PC-9 (cell line): ENCODE measurements at regions not wholly inside any gene's neighbourhood (a gene's known extent, or its start where the extent isn't known, plus 50 kb on each side); places are given as distances from the start of the nearest gene placed in this dataset.

Source experiments
- BruUV-seq: library from RNA; stranded (reverse); fragments of 400-500 nt; replicated peaks from 2 replicates; lab custom pipeline; 2021; lab: Mats Ljungman, UMichigan
- CTCF ChIA-PET: fragments of 300-600 bp; sonication (Branson Sonifier 250); formaldehyde crosslinking; loops from one replicate; lab custom pipeline; 2022; ENCODE audit warnings: antibody characterized with exemption; lab: Charles Lee
- POLR2A ChIA-PET: fragments of 300-600 bp; sonication (Branson Sonifier 250); formaldehyde crosslinking; loops from one replicate; lab custom pipeline; 2022; ENCODE audit warnings: antibody characterized with exemption; ENCODE audit not compliant: unreplicated experiment; lab: Charles Lee
- DNase-seq, 2 experiments: peaks; one replicate each; pipeline versions ENCODE4 v3.0.0 to v3.0.0-alpha.2; 2015 to 2022; ENCODE audit warnings: mixed read lengths in 1 of 2
- H2AFZ ChIP-seq: fragments of 200-600 bp; sonication (generic); 2 replicates; pipeline ENCODE4 v1.8.1; 2017; ENCODE audit warnings: antibody characterized with exemption
- H3F3A ChIP-seq: fragments of 200-600 bp; sonication (generic); 2 replicates; pipeline ENCODE4 v1.8.1; 2017; ENCODE audit warnings: antibody characterized with exemption, mild to moderate bottlenecking, low read depth; ENCODE audit not compliant: insufficient read depth
- H3K27ac ChIP-seq: fragments of 200-600 bp; sonication (generic); 2 replicates; pipeline ENCODE4 v1.6.1; 2016; ENCODE audit warnings: mixed run types
- H3K27me3 ChIP-seq: fragments of 200-600 bp; sonication (generic); 2 replicates; pipeline ENCODE4 v1.6.1; 2016; ENCODE audit warnings: low read depth, mixed run types; ENCODE audit not compliant: insufficient read depth
- H3K36me3 ChIP-seq: fragments of 200-600 bp; sonication (generic); 2 replicates; pipeline ENCODE4 v1.6.1; 2016; ENCODE audit warnings: low read depth, mixed run types
- H3K4me1 ChIP-seq: fragments of 200-600 bp; sonication (generic); replicated peaks from 2 replicates; pipeline ENCODE4 v1.6.1; 2016; ENCODE audit warnings: mixed run types; ENCODE audit not compliant: insufficient read depth
- H3K4me2 ChIP-seq: fragments of 200-600 bp; sonication (generic); 2 replicates; pipeline ENCODE4 v1.6.1; 2017; ENCODE audit warnings: mixed run types
- H3K4me3 ChIP-seq: fragments of 200-600 bp; sonication (generic); 2 replicates; pipeline ENCODE4 v1.6.1; 2016; ENCODE audit warnings: mixed run types
- H3K79me2 ChIP-seq: fragments of 200-600 bp; sonication (generic); 2 replicates; pipeline ENCODE4 v1.6.1; 2017; ENCODE audit warnings: low read depth, mixed run types
- H3K9me2 ChIP-seq: fragments of 200-600 bp; sonication (generic); 2 replicates; pipeline ENCODE4 v1.8.1; 2017; ENCODE audit warnings: mild to moderate bottlenecking; ENCODE audit not compliant: insufficient read depth
- H3K9me3 ChIP-seq: fragments of 200-600 bp; sonication (generic); 2 replicates; pipeline ENCODE4 v1.8.1; 2016; ENCODE audit warnings: low read depth; ENCODE audit not compliant: insufficient read depth
- H4K20me1 ChIP-seq: fragments of 200-600 bp; sonication (generic); 2 replicates; pipeline ENCODE4 v1.8.1; 2017; ENCODE audit not compliant: insufficient read depth
- EZH2 ChIP-seq: fragments of 200-600 bp; sonication (generic); IDR thresholded peaks from 2 replicates; pipeline ENCODE4 v1.8.0; 2017; ENCODE audit warnings: antibody characterized with exemption, low read depth
- intact Hi-C: fragments of 100-400 bp; cut with micrococcal nuclease; formaldehyde crosslinking; loops from one replicate; pipeline ENCODE4 v1.10.0; 2022; ENCODE audit not compliant: unreplicated experiment
- TF ChIP-seq, protein P1 (sequence below): fragments of 200-600 bp; sonication (generic); conservative IDR thresholded peaks from 2 replicates; pipeline ENCODE4 v1.6.1; 2017; ENCODE audit warnings: mixed run types, antibody characterized with exemption, mild to moderate bottlenecking, moderate library complexity

DNA sequence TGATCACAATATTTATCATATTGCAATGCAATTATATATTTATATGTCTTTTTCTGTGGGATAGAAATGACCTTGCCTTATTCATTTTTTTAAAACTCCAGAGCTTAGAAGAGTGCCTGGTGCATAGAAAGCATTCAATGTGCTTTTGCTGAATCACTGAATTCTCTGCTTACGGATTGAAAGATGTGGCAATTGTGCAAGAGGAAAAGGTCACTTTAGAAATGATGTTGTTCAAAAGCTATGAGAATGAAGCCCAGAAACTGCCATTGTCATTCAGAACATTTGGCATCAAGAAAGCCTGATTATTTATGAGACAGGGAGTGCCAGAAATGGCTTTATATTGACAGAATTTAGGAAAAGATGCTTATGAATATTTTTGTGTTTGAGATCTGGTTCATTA, 678.6 kb upstream of the CDH2 start:
- H3F3A ChIP-seq: no peaks in the 10 kb centered on the region
- no peak for TF ChIP-seq EZH2
- TF ChIP-seq, protein P1, sequence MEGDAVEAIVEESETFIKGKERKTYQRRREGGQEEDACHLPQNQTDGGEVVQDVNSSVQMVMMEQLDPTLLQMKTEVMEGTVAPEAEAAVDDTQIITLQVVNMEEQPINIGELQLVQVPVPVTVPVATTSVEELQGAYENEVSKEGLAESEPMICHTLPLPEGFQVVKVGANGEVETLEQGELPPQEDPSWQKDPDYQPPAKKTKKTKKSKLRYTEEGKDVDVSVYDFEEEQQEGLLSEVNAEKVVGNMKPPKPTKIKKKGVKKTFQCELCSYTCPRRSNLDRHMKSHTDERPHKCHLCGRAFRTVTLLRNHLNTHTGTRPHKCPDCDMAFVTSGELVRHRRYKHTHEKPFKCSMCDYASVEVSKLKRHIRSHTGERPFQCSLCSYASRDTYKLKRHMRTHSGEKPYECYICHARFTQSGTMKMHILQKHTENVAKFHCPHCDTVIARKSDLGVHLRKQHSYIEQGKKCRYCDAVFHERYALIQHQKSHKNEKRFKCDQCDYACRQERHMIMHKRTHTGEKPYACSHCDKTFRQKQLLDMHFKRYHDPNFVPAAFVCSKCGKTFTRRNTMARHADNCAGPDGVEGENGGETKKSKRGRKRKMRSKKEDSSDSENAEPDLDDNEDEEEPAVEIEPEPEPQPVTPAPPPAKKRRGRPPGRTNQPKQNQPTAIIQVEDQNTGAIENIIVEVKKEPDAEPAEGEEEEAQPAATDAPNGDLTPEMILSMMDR: no peak
- POLR2A ChIA-PET: no interaction called here
- no peaks in the 10 kb centered on the region for H3K9me3 ChIP-seq
- no peaks in the 10 kb centered on the region for H4K20me1 ChIP-seq
- H3K27ac ChIP-seq: no peak overlapping the region
- no peak overlapping the region for H2AFZ ChIP-seq
- intact Hi-C loops: no loop called here
- CTCF ChIA-PET: no interaction called here
- H3K4me3 ChIP-seq: no peak overlapping the region
- H3K27me3 ChIP-seq: no peaks in the 10 kb centered on the region
- H3K4me2 ChIP-seq: no peak overlapping the region
- no peaks in the 10 kb centered on the region for H3K9me2 ChIP-seq
- H3K36me3 ChIP-seq: no peaks in the 10 kb centered on the region
- no TSS peak for BruUV-seq
- no peaks in the 10 kb centered on the region for H3K79me2 ChIP-seq
- DNase-seq: no peak
- H3K4me1 ChIP-seq: no peaks in the 10 kb centered on the region

DNA sequence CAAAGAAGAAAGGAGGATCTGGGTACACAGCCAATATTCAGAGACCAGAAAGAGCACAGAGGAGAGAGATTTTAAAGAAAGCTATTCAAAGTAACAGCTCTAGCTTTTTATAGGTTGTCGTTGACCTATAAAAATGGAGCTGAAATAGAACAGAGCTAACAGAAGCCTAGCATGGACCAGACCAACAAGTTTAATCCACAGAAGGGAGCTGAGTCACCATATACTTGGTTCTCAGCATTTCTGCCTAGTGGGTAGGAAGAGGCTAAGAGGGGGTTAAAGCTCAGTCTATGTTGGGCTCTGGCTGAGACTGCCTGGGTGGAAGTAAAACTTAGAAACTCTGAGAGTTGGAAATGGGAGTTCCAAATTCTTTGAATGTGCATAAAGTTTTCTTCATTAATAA, 678.0 kb upstream of the CDH2 start:
- Histone ChIP-seq H3K9me3 (no peaks in the 10 kb centered on the region), H3F3A (no peaks in the 10 kb centered on the region), H3K4me2 (no peak overlapping the region), H3K27me3 (no peaks in the 10 kb centered on the region), H2AFZ (no peak overlapping the region), H3K79me2 (no peaks in the 10 kb centered on the region), H3K4me3 (no peak overlapping the region), H3K9me2 (no peaks in the 10 kb centered on the region), H3K27ac (no peak overlapping the region), H4K20me1 (no peaks in the 10 kb centered on the region), H3K36me3 (no peaks in the 10 kb centered on the region), H3K4me1 (no peaks in the 10 kb centered on the region)
- CTCF ChIA-PET: no interaction called here
- DNase-seq: no peak
- POLR2A ChIA-PET: no interaction called here
- TF ChIP-seq, protein P1: no peak
- no peak for TF ChIP-seq EZH2
- intact Hi-C loops: no loop called here
- no TSS peak for BruUV-seq

DNA sequence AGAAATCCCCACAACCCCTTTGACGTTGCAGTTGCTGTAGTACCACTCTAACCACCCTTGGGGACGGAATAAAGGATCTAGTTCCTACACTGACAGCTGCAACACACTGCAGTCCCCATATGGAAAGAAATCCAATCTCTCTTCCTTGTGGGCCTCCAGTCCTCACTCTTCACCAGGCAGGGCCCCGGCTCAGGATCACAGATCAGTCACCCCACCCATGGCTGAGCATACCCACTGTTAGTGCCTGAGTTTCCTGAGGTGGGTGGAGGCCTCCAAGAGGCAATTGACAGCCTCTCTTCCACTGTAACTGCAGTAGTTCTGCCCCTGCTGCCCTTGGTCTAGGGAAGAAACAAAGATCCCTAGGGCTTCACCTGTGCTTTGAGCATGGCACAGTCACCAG, 670.0 kb upstream of the CDH2 start:
- Histone ChIP-seq H3K4me1 (no peaks in the 10 kb centered on the region), H3F3A (no peaks in the 10 kb centered on the region), H3K4me3 (no peak overlapping the region), H3K27me3 (no peaks in the 10 kb centered on the region), H3K36me3 (no peaks in the 10 kb centered on the region), H3K9me3 (no peaks in the 10 kb centered on the region), H3K79me2 (no peaks in the 10 kb centered on the region), H3K9me2 (no peaks in the 10 kb centered on the region), H3K27ac (no peak overlapping the region), H2AFZ (no peak overlapping the region), H3K4me2 (no peak overlapping the region), H4K20me1 (no peaks in the 10 kb centered on the region)
- no TSS peak for BruUV-seq
- intact Hi-C loops: no loop called here
- no peak for DNase-seq
- TF ChIP-seq, protein P1: no peak
- POLR2A ChIA-PET: no interaction called here
- CTCF ChIA-PET: no interaction called here
